Choroid plexus epithelial cell (primary cell): ENCODE measurements at regions not wholly inside any gene's neighbourhood (a gene's known extent, or its start where the extent isn't known, plus 50 kb on each side); places are given as distances from the start of the nearest gene placed in this dataset.
"Not testable (repeated sequence)": the region's sequence is repeated elsewhere in the genome, so short reads cannot be mapped to it uniquely, and the experiment has no call there.

ENCODE experiments used
- DNase-seq: peaks from one replicate; pipeline ENCODE4 v3.0.0-alpha.2; 2010; ENCODE audit warnings: low read depth
- H3K4me3 ChIP-seq: 2 replicates; pipeline ENCODE4 v1.5.1; 2011; ENCODE audit warnings: low read depth, mild to moderate bottlenecking, control low read depth, low read length, moderate library complexity
- TF ChIP-seq, protein P1 (sequence below): conservative IDR thresholded peaks from 2 replicates; pipeline ENCODE4 v1.5.1; 2011; ENCODE audit warnings: low read depth, mild to moderate bottlenecking, control low read depth, inconsistent platforms, low read length, moderate library complexity

DNA sequence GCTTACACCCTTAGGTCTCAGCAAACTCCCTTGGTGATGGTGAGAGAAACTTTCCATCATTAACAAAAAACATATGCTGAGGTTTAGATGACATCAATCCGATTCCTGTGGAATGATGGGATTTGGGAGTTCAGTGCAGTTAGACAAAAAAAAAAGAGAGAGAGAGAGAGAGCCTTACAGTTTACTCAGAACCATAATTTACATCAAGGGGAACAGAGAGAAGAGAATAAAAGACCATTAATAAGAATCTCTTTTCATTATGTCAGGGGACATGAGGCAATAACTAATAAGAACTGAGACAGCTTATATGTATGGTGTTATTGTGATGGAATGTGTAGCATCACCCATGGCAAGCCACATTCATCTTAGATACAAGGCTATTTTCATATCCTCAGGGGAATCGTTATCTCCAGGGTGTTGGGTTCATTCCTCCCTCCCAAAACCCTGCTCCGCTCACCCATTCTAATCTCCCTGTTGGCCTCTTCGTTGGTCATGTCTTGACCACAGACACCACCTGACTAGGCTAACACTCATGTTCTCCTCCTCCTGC is 175.7 kb upstream of the MXRA5 start:
- peak; percentile 42 for DNase-seq
- no peak overlapping the region for H3K4me3 ChIP-seq
- TF ChIP-seq, protein P1, sequence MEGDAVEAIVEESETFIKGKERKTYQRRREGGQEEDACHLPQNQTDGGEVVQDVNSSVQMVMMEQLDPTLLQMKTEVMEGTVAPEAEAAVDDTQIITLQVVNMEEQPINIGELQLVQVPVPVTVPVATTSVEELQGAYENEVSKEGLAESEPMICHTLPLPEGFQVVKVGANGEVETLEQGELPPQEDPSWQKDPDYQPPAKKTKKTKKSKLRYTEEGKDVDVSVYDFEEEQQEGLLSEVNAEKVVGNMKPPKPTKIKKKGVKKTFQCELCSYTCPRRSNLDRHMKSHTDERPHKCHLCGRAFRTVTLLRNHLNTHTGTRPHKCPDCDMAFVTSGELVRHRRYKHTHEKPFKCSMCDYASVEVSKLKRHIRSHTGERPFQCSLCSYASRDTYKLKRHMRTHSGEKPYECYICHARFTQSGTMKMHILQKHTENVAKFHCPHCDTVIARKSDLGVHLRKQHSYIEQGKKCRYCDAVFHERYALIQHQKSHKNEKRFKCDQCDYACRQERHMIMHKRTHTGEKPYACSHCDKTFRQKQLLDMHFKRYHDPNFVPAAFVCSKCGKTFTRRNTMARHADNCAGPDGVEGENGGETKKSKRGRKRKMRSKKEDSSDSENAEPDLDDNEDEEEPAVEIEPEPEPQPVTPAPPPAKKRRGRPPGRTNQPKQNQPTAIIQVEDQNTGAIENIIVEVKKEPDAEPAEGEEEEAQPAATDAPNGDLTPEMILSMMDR, result no peak

DNA sequence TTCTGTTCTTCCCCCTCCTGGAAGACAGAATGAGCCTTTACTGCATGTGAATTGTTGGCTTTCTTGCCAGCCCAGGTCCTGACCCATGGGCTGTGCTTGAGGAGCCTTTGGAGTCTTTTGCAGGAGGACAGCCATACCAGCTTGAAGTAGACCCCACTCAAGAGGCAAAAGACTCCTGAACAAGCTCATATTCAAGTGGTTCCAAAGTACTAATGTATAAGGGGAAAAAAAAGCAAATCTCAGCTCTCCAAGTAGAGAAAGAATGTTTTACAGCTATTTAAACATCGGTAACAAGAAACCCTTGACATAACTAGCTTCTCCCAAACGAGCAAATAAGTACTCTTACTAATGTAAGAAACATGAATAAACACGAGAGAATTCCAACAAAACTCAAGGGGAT is 174.9 kb upstream of the MXRA5 start:
- H3K4me3 ChIP-seq, result no peak overlapping the region
- TF ChIP-seq, protein P1, result no peak
- peak; percentile 14 for DNase-seq

DNA sequence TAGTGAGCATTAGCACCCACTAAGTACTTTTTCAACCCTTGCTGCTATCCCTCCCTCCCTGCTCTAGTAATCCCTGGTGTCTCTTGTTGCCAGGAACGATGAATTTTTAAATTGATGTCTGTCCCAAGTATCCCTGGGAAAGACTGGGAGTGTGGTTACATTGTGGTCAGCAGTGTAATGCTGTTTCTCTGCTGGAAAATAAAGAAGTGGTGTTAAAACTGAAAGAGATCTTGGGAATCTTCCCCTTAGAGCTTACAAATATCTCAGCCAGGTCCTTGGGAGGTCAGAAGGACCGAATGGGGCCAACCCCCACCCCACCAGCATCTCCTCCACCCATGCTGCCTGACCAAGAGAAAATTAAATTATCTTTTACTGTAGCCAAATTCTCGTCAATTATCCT is 174.5 kb upstream of the MXRA5 start:
- no peak overlapping the region for H3K4me3 ChIP-seq
- no peak for DNase-seq
- TF ChIP-seq, protein P1, result no peak

DNA sequence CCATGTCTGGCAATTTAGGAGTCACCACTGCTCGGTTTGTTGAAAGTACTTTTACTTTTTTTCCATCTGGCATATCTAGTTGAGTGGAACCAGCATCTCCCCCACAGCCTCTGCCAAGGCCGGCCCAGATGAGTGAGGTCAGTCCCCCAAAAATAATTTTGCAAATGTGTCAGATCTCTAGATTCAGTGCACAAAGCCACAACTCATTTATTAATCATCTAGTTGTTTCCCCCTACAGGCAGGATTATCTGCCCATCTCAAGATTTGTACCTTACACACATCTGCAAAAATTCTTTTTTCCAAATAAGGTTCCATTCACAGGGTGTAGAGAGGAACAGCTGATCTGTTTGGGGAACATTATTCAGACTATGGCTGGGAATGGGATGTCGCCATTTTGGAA is 174.0 kb upstream of the MXRA5 start:
- no peak overlapping the region for H3K4me3 ChIP-seq
- DNase-seq, result no peak

DNA sequence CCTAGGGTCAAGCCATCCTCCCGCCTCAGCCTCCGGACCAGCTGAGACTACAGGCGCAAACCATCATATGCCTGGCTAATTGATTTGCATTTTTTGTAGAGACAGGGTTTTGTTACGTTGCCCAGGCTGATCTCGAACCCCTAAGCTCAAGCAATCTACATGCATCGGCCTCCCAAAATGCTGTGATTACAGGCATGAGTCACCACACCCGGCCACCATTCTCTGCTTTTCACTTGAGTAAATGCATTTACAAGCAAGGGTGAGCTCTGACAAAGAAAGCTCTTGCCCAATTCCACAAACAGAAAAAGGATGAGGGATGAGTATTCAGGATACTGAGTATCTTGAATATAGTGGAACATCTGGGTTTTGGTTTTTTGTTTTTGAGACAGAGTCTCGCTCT is 172.9 kb upstream of the MXRA5 start:
- H3K4me3 ChIP-seq, result not testable (repeated sequence)
- DNase-seq, result peak; percentile 26

More for the DNA sequence above, 174.0 kb upstream of the MXRA5 start:
- TF ChIP-seq, protein P1, result no peak

DNA sequence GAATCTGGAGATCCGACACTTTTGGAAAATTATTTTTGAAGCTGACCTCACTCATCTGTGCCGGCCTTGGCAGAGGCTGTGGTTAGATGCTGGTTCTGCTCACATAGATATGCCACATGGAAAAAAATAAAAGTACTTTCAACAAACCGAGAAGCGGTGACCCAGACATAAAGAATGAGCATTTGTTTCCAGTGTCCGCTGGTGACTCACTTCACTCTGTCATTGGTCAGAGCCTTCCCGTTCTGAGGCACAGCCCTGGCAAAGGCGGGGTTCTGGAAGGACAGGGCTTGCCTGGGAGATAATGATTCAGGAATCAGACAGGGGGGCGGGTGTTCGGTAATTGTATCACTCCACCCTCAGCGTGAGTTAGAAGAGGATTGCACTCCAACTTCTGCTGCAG is 172.4 kb upstream of the MXRA5 start:
- no peak overlapping the region for H3K4me3 ChIP-seq
- TF ChIP-seq, protein P1, result no peak
- peak; percentile 70 for DNase-seq

DNA sequence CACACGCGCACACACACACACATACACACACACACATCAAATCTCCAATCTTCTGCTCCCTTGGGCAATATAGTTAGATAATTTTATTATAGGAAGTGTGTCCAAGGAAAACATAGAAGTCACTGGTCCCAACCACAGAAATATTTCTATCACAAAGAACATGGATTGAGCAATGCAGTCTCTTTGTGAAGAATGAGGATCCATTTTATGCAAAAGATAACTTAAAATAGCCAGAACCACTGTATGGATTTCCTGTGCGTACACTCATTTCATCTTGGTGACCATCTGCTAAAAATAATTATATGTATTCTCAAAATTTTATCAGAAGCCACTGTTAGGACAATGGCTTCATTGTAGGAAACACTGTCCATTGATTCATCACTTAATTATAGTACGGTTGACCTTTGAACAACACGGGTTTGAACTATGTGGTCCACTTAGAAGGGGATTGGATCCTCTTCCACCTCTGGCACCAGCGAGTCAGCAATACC is 169.6 kb upstream of the MXRA5 start:
- TF ChIP-seq, protein P1, result no peak
- peak; percentile 73 for DNase-seq
- no peak overlapping the region for H3K4me3 ChIP-seq

DNA sequence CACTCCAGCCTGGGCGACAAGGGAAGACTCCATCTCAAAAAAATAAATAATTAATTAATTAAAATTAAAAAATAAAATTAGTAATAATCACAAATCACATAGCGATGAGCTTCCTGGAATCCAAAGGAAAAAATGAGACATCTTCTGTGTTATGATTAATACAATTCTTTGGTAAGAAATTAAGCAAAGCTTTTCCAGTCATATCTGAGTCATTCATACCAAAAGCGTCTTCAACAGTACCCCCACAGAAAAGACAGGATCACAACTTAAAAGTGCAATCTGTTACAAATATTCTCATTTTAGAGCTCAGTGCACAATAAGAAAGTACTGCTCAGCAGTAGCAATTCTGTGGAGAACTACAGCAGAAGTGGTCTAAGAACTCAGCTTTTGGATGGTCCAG is 168.5 kb upstream of the MXRA5 start:
- TF ChIP-seq, protein P1, result no peak
- no peak overlapping the region for H3K4me3 ChIP-seq
- DNase-seq, result no peak
